Nephron (organoid): ENCODE measurements at regions not wholly inside any gene's neighbourhood (a gene's known extent, or its start where the extent isn't known, plus 50 kb on each side); places are given as distances from the start of the nearest gene placed in this dataset.
"Not testable (repeated sequence)": the region's sequence is repeated elsewhere in the genome, so short reads cannot be mapped to it uniquely, and the experiment has no call there.

Source experiments
- H3K27ac Mint-ChIP-seq, 3 experiments: 2 replicates each; pipeline ENCODE4 v1.8.0; 2020; ENCODE audit warnings: mixed read lengths in 3 of 3, mild to moderate bottlenecking in 2 of 3, moderate library complexity in 1 of 3
- H3K27me3 Mint-ChIP-seq: 2 replicates; pipeline ENCODE4 v1.8.0; 2021; ENCODE audit warnings: low read depth, mild to moderate bottlenecking, moderate library complexity, mixed read lengths
- H3K36me3 Mint-ChIP-seq: 2 replicates; pipeline ENCODE4 v1.8.0; 2020; ENCODE audit warnings: low read depth, mixed read lengths
- H3K4me1 Mint-ChIP-seq: 2 replicates; pipeline ENCODE4 v1.8.0; 2020; ENCODE audit warnings: mixed read lengths
- H3K4me3 Mint-ChIP-seq, 3 experiments: 2 replicates each; pipeline ENCODE4 v1.8.0; 2020; ENCODE audit warnings: mild to moderate bottlenecking in 3 of 3, mixed read lengths in 3 of 3, moderate library complexity in 2 of 3
- H3K9me3 Mint-ChIP-seq: 2 replicates; pipeline ENCODE4 v1.8.0; 2020; ENCODE audit warnings: mixed read lengths
- TF ChIP-seq, protein P1 (sequence below), 3 experiments: fragments of 200-600 bp; sonication (generic); IDR thresholded peaks; one replicate each; pipeline ENCODE4 v1.5.0; 2021; ENCODE audit warnings: antibody characterized with exemption in 3 of 3; ENCODE audit not compliant: unreplicated experiment in 3 of 3

GRCh38 chr21:17295997-17296396 lies 216.8 kb upstream of the CXADR start:
- TF ChIP-seq, protein P1, sequence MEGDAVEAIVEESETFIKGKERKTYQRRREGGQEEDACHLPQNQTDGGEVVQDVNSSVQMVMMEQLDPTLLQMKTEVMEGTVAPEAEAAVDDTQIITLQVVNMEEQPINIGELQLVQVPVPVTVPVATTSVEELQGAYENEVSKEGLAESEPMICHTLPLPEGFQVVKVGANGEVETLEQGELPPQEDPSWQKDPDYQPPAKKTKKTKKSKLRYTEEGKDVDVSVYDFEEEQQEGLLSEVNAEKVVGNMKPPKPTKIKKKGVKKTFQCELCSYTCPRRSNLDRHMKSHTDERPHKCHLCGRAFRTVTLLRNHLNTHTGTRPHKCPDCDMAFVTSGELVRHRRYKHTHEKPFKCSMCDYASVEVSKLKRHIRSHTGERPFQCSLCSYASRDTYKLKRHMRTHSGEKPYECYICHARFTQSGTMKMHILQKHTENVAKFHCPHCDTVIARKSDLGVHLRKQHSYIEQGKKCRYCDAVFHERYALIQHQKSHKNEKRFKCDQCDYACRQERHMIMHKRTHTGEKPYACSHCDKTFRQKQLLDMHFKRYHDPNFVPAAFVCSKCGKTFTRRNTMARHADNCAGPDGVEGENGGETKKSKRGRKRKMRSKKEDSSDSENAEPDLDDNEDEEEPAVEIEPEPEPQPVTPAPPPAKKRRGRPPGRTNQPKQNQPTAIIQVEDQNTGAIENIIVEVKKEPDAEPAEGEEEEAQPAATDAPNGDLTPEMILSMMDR (IDR thresholded peaks at IDR 0.05; ENCODE audit: unreplicated experiment in 3 of 3) = no peak
- Mint-ChIP-seq H3K27ac (no peak overlapping the region), H3K36me3 (peaks cover 4% of the 10 kb centered on the region), H3K27me3 (no peaks in the 10 kb centered on the region), H3K4me3 (no peak overlapping the region), H3K4me1 (no peaks in the 10 kb centered on the region), H3K9me3 (peaks cover 43% of the 10 kb centered on the region)

DNA sequence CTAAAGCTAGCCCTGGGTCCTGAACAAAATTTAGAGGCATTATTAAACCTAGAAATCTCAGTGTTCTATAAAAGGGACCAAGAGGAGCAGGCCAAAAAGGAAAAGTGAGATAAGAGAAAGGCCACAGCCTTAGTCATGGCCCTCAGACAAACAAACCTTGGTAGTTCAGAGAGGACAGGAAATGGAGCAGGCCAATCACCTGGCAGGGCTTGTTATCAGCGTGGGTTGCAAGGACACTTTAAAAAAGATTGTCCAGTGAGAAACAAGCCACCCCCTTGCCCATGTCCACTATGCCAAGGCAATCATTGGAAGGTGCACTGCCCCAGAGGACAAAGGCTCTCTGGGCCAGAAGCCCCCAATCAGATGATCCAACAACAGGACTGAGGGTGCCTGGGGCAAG lies 213.3 kb upstream of the CXADR start:
- not testable (repeated sequence) for H3K36me3 Mint-ChIP-seq, H3K27ac Mint-ChIP-seq, H3K4me1 Mint-ChIP-seq, H3K27me3 Mint-ChIP-seq, H3K4me3 Mint-ChIP-seq
- peaks cover 26% of the 10 kb centered on the region for H3K9me3 Mint-ChIP-seq

DNA sequence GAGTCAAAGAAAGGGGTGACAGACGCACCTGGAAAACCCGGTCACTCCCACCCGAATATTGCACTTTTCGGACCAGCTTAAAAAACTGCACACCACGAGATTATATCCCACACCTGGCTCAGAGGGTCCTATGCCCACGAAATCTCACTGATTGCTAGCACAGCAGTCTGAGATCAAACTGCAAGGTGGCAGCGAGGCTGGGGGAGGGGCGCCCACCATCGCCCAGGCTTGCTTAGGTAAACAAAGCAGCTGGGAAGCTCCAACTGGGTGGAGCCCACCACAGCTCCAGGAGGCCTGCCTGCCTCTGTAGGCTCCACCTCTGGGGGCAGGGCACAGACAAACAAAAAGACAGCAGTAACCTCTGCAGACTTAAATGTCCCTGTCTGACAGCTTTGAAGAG lies 185.1 kb upstream of the CXADR start:
- not testable (repeated sequence) for H3K4me1 Mint-ChIP-seq, H3K36me3 Mint-ChIP-seq, H3K4me3 Mint-ChIP-seq, H3K27me3 Mint-ChIP-seq, H3K27ac Mint-ChIP-seq
- H3K9me3 Mint-ChIP-seq = peaks cover 18% of the 10 kb centered on the region

GRCh38 chr21:17334484-17334883 lies 178.4 kb upstream of the CXADR start:
- TF ChIP-seq, protein P1 (IDR thresholded peaks at IDR 0.05; ENCODE audit: unreplicated experiment in 3 of 3) = no peak
- no peaks in the 10 kb centered on the region for H3K9me3 Mint-ChIP-seq
- H3K4me3 Mint-ChIP-seq = no peak overlapping the region
- no peaks in the 10 kb centered on the region for H3K4me1 Mint-ChIP-seq
- no peak overlapping the region for H3K27ac Mint-ChIP-seq
- H3K36me3 Mint-ChIP-seq = no peaks in the 10 kb centered on the region
- no peaks in the 10 kb centered on the region for H3K27me3 Mint-ChIP-seq

GRCh38 chr21:17340081-17340480 lies 172.8 kb upstream of the CXADR start:
- Mint-ChIP-seq H3K4me3 (no peak overlapping the region), H3K36me3 (no peaks in the 10 kb centered on the region), H3K27ac (no peak overlapping the region), H3K27me3 (no peaks in the 10 kb centered on the region), H3K9me3 (peaks cover 11% of the 10 kb centered on the region), H3K4me1 (no peaks in the 10 kb centered on the region)
- TF ChIP-seq, protein P1 (IDR thresholded peaks at IDR 0.05; ENCODE audit: unreplicated experiment in 3 of 3) = no peak

GRCh38 chr21:17343055-17343454 lies 169.8 kb upstream of the CXADR start:
- Mint-ChIP-seq H3K27me3 (no peaks in the 10 kb centered on the region), H3K4me3 (no peak overlapping the region)
- TF ChIP-seq, protein P1 (IDR thresholded peaks at IDR 0.05; ENCODE audit: unreplicated experiment in 3 of 3) = no peak

GRCh38 chr21:17348357-17348756 lies 164.5 kb upstream of the CXADR start:
- no peaks in the 10 kb centered on the region for H3K36me3 Mint-ChIP-seq
- H3K4me3 Mint-ChIP-seq = no peak overlapping the region
- H3K9me3 Mint-ChIP-seq = peaks cover 12% of the 10 kb centered on the region
- no peaks in the 10 kb centered on the region for H3K27me3 Mint-ChIP-seq
- H3K4me1 Mint-ChIP-seq = peaks cover 25% of the 10 kb centered on the region
- no peak overlapping the region for H3K27ac Mint-ChIP-seq
- TF ChIP-seq, protein P1 (IDR thresholded peaks at IDR 0.05; ENCODE audit: unreplicated experiment in 3 of 3) = no peak

More at GRCh38 chr21:17343055-17343454, 169.8 kb upstream of the CXADR start:
- no peaks in the 10 kb centered on the region for H3K36me3 Mint-ChIP-seq
- H3K27ac Mint-ChIP-seq = no peak overlapping the region
- no peaks in the 10 kb centered on the region for H3K4me1 Mint-ChIP-seq
- peaks cover 11% of the 10 kb centered on the region for H3K9me3 Mint-ChIP-seq
